DMS53 treated with DMSO at 0.1 percent for 48 hours (cell line): ENCODE measurements at regions not wholly inside any gene's neighbourhood (a gene's known extent, or its start where the extent isn't known, plus 50 kb on each side); places are given as distances from the start of the nearest gene placed in this dataset.
"Not testable (repeated sequence)": the region's sequence is repeated elsewhere in the genome, so short reads cannot be mapped to it uniquely, and the experiment has no call there.

Experiments used
- DNase-seq: peaks from one replicate; lab custom pipeline; 2025; ENCODE audit not compliant: unreplicated experiment; lab: John Stamatoyannopoulos, UW

GRCh38 chr5:63732880-63733279 is 229.4 kb downstream of the HTR1A start:
- DNase-seq: not testable (repeated sequence)

DNA sequence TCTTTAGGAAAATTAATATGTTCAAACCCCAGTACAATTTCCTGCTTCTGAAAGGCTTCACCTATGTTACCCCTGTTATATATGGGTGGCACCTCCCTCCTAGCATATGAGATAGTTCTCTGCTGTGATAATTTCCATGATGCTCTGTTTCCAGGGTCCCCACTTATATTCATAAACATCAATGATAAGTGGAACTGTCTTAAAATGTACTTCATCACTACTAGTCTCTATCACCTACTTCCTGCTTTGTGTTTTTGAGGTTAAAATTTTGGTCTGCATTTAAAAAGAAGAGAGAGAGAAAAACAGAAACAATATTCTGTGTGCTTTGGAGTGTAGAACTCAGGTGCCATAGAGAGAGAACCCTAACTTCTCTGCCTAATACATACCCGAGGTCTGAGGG is 234.7 kb downstream of the HTR1A start:
- no peak for DNase-seq

DNA sequence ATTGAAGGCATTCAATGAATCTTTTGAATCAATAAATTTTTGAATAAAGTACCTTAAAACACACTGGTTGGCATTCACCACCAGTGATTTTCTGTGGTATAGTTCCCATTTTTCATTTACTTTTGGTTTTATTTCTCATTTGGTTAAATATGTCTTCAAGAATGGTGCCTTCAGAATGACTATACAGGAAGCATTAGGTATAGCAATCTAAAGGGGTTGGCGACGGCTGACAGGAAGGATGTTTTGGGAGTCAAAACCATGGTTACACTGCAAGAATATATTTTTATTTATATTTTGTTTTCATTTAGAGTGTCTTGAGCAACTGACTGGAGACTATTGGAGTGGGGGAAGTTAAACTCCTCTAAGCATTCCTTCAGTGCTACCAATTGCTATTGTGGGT is 235.7 kb downstream of the HTR1A start:
- no peak for DNase-seq

DNA sequence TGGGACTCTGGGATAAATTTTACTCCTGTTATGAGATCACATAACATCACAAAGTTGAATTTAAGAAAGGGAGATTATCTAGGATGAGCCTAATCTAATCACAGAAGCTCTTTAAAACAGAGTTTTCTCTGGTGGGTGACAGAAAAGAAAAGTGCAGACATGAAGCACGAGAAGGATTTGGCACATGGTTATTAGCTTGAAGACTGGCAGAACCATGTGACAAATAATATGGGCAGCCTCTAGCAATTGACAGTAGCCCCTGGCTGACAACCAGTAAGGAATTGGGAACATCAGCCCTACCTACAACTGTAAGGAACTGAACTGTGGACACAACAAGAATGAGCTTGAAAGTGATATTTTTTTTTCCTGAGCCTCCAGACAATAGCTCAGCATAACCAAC is 243.1 kb downstream of the HTR1A start:
- no peak for DNase-seq

DNA sequence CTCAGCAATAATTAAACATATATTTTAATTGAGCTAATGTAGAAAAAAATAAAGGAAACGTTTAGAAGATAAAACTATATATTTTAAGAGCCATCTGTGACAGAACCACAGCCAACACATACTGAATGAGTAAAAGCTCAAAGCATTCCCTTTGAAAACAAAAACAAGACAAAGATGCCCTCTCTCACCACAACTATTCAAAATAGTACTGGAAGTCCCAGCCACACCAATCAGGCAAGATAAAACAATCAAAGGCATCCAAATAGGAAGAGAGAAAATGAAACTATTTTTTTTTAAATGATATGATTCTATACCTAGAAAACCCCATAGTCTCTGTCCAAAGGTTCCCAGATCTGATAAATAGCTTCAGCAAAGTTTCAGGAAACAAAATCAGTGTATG is 262.0 kb downstream of the HTR1A start:
- no peak for DNase-seq

- DNase-seq: no peak
Measured at GRCh38 chr5:63697811-63698210, 264.4 kb downstream of the HTR1A start.

GRCh38 chr5:63690546-63690945 is 271.7 kb downstream of the HTR1A start:
- no peak for DNase-seq

GRCh38 chr5:63687854-63688516 is 274.3 kb downstream of the HTR1A start:
- no peak for DNase-seq

DNA sequence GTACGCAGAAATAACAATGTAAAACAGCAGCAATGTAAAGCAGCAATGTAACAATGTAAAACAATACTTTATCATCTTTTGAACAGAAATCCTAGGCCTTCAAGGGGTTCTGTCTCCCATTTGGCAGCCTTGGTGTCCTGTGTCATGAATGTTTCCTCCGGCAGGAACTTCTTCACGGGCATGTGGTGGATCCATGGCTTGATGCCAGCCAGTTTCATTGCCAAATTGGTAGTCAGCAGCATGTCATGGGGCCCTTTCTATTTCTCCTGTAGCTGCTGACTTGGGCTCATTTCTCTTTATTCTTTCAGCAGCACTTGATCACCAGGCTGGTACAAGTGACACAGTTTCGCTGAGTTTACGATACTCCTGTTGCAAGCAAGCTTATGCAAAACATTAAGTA is 275.3 kb downstream of the HTR1A start:
- DNase-seq: no peak

DNA sequence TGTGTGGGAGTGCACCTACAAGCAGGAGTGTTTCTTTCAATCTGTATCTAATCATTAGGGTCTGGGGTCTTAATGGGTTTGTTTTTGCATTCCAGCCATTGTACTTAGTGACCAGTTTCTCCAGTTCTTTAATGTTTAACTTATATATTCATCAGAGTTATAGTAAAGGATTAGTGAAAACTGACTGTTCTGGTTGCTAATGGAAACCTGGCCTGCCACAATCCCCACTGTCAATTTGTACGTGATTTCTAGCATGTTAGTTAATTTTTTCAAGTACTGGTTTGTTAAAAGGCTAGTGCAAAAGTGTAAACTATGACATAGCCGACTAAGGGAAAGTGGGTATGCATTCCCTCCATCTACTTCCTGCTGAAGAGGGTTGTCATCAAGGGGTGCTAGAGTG is 276.1 kb downstream of the HTR1A start:
- DNase-seq: peak; percentile 1

DNA sequence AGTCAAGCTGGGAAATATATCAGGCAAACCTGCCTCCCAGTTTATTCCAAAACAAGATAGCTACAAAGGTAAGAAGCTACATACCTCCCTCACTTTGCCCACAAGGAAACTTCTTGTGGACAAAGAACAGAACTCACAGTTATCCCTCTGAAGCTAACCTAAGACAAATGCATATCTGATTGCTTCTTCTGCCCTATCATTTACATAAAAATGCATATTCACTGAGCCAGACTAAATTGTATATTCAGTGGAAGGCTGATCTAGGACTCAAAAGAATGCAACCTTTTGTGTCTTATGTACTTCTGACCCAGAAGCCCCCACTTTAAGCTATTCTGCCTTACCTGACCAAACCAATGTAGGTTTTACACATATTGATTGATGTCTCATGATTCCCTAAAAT is 276.8 kb downstream of the HTR1A start:
- no peak for DNase-seq

DNA sequence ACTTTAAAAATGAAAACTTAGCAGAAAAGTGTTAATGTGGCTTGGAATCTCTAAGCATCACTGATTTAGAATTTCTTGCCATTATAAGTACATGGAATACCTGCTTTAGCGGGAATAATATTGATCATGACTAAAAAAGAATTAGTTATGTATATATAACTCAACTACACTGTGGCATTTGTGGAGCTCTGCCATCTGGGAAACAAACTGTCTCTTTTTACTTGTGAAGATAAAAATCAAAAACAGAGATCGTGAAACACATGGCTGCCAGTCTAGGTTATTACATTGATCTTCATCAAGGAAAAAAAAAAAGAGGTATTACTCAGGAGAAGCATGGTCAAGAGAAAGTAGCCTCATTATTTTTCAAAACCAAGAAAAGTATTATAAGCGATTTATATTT is 287.4 kb downstream of the HTR1A start:
- no peak for DNase-seq

DNA sequence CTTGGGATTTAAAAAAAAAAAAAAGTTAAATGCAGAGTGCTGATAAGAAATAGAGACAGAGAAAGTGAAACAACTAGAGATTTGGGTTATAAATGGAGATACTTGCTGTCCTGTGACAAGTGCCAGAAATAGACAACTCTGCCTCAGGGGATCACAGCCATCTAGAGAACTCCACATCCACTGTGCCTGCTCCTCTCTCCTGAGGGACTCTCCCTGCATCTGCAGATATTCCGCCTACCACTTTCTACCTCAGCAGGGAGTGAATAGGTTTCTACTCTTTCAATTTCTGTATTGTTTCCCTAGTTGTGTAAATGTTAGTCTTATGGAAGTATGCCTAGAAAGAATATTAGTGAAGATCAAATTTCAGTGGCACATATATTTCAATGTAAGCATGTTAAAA is 307.2 kb downstream of the HTR1A start:
- DNase-seq: no peak

DNA sequence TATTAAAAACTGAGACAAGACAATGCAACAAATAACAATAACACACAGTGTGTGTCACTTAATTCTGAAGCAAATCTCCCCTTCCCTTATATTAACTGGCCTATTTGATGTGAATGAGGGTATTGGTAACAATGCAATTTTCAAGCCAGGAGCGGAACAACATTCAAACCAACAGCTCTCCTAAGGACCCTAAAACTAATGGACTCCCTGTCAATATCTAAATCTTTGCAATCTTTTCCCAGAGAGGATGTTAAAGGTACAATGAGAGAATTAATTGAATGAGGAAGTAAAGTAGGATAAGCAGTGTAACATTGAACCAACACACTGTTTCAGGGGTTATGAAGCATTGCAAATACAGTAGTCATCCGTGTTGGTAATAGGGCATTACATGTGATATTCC is 311.7 kb downstream of the HTR1A start:
- DNase-seq: no peak

DNA sequence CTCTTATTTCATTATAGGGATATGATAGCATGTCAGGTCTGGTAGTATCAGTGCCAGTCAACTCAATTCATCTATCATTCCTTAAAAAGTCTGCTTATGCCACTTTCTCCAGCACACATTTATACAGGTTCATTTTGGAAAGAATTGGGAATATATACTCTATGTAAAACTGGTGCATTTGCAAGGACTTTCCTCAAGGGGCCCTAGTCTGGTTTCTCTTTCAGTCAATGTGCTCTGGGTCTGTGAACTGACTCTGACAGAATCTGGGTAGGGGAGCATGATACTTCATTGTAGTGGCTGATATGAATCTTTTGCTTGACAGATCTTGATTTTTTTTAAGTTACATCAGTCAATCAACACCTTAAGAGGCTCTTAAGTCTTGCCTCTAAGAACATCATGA is 313.9 kb downstream of the HTR1A start:
- DNase-seq: no peak

DNA sequence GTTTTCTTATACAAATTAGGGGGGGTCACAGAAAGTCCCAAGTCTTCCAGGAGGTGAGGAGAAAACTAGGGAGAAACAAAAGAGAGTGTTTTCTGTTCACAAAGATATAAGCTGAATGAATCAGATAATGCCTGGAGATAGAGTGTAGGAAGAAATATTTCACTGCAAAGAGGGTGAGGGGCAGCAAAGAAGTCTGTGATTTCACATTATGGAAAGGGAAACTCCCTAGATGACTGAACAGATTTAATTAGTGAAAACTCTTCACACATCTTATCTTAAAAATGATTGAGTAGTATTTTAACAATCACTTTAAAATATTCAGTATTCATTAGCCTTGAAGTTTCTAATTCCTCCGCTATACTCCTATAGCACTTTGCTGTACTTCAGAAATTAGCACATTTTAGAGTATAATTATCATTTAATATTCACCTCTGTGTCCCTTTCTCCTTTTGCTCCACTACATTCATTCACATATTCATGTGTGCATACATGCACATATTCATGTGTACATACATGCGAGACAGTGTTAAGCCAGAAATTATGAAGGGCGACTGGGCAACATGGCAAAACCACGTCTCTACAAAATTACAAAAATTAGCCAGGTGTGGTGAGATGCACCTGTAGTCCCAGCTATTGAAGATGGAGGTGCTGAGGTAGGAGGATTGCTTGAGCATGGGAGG is 332.2 kb downstream of the HTR1A start:
- no peak for DNase-seq

DNA sequence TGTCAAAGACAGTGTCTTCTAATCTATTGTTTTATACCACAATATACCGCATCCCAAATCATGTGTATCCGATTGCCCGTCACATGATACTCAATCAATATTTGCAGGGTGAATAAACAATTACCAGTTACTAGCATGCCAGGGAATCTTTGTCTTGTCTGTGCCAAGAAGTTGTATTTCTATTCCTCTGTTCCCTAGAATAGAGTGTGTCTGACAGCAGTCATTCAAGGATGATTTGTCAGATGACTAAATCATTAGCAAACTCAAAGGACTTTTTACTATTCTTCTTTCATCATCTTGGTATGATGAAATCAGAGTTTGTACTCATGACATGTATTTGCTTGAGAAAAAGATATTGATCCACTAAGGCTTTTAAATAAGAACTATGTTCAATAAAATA is 348.8 kb downstream of the HTR1A start:
- DNase-seq: no peak

GRCh38 chr5:63603996-63604395 is 358.2 kb downstream of the HTR1A start:
- no peak for DNase-seq

DNA sequence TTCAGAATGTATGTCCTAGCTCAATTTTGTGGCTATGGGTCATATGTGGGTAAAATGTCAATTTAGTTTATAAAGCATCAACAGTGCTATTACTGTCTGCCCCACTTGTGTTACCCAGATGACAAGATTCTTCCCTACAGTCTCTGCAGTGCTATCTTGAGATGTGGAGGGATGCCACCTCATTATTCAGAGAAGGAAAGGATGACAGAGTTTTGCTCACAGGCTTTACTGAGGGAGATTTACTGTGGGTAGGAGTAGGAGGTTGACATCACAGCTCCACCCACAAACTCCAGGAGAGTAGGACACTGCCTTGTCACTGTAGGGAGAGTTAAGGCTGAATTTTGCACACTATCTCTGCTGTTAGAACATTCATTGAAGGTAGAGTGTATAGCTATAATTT is 359.3 kb downstream of the HTR1A start:
- DNase-seq: no peak

DNA sequence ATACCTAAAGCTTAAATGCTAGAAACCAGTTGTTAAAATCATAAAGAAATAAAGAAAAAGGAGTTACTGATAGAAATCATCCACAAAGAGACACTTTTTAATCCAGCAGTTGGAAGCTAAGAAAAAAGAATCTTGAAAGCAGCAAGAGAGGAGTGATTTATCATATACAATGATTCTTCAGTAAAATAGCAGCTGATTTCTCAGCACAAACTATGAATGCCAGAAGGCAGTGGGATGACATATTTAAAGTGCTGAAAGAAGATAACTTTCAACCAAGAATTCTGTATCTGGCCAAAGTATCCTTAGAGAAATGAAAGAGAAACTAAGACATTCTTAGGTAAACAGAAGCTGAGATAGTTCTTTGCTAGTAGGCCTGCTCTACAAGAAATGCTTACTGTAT is 366.0 kb downstream of the HTR1A start:
- DNase-seq: no peak

GRCh38 chr5:63573380-63573779 is 388.9 kb downstream of the HTR1A start:
- DNase-seq: no peak

- no peak for DNase-seq
Measured at GRCh38 chr5:63572740-63573139, 389.5 kb downstream of the HTR1A start.

DNA sequence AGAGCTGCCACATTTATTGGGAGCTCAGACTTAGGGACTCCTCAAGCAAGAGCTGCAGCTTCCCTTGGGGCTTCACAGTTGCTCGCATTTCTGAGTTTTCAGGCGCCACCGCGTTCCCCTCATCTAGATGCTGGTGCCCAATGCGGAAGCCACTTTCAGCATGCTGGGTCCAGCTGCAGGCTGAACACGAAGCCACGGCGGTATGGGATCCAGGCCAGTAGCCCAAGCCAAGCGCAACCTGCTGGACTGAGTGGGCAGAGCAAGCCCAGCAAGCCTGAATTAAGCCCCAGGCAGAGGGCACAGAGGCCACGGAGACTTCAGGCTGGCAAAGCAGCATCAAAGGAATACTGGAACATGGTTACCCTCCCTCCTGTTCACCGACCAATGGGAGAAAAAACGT is 391.5 kb downstream of the HTR1A start:
- DNase-seq: no peak
